DND-41 (cell line): ENCODE measurements at regions not wholly inside any gene's neighbourhood (a gene's known extent, or its start where the extent isn't known, plus 50 kb on each side); places are given as distances from the start of the nearest gene placed in this dataset.

Experiments used
- CTCF ChIP-seq: IDR thresholded peaks from 2 replicates; pipeline ENCODE4 v1.5.1; 2012; ENCODE audit warnings: borderline replicate concordance, low read length, moderate library complexity, mild to moderate bottlenecking; ENCODE audit not compliant: poor library complexity, severe bottlenecking; ENCODE audit errors: extremely low read depth
- EZH2 ChIP-seq: IDR thresholded peaks from 3 replicates; pipeline ENCODE4 v1.6.1; 2012; ENCODE audit warnings: borderline replicate concordance, low read depth, mild to moderate bottlenecking, moderate library complexity, low read length, inconsistent platforms; ENCODE audit not compliant: severe bottlenecking

GRCh38 chr16:65888201-65888600, 478.3 kb upstream of the CDH5 start:
- TF ChIP-seq CTCF (no peak), EZH2 (no peak)
